ENCODE measurements at regions not wholly inside any gene's neighbourhood (a gene's known extent, or its start where the extent isn't known, plus 50 kb on each side); places are given as distances from the start of the nearest gene placed in this dataset.

DNA sequence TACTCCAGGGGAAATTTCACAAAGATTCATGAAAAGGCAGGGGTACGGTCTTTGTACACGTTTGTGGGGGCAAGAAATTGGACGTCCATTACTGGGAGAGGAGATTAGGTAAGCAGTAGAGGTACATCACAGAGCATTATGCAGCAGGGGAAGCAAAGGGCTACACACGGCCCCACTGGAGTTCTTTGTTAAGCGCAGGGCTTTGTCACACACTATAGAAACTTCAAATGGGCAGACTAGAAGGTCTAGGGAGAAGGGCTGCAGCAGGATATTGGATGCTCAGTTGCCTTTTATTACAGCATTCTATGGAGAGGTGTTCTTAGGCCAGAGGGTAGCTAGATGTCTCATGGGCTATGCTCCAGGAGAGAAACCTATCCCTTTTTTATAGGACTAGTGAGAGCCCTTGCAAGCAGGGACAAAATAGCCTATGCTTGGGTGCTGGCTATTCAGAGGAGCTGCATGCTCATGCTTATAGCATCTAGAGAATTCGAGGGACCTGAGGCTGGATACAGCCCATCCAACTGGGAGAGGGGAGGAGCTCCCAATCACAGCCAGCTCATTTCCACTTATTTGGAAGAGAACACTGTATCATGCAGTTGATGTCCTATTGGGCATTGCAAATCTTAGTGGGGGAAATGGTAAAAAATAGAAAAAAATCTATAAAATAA lies 506.4 kb upstream of the ADAMTS9 start:
- Histone ChIP-seq H3K9me2 (ENCODE audit: insufficient read depth) (0 out of 2 replicates have a peak, but pooled peaks cover 8% of the 10 kb centered on the region), H3F3A (replicated peaks; ENCODE audit: low read depth) (no peaks in the 10 kb centered on the region), H3K36me3 (ENCODE audit: insufficient read depth) (no peaks in the 10 kb centered on the region), H4K20me1 (replicated peaks; ENCODE audit: insufficient read depth) (no peaks in the 10 kb centered on the region), H2AFZ (peak overlapping the region; percentile 8; the same call in 1 of the 2 replicates), H3K4me3 (no peak overlapping the region), H3K27ac (ENCODE audit: low read depth) (no peak overlapping the region), H3K27me3 (ENCODE audit: insufficient read depth) (no peaks in the 10 kb centered on the region), H3K4me1 (ENCODE audit: insufficient read depth) (peaks cover 7% of the 10 kb centered on the region; the same call in 1 of the 2 replicates), H3K79me2 (replicated peaks; ENCODE audit: insufficient read depth) (no peaks in the 10 kb centered on the region), H3K4me2 (no peak overlapping the region)
- Mint-ChIP-seq H3K27me3 (ENCODE audit: insufficient read depth, low read depth, poor library complexity) (no peaks in the 10 kb centered on the region), H3K9me3 (no peaks in the 10 kb centered on the region), H3K4me3 (no peak overlapping the region), H3K36me3 (ENCODE audit: low read depth) (no peaks in the 10 kb centered on the region), H3K4me1 (peaks cover 21% of the 10 kb centered on the region), H3K27ac (no peak overlapping the region)
- no peak for TF ChIP-seq ZNF114 (CRISPR knock-in tag; IDR thresholded peaks at IDR 0.05)
- TF ChIP-seq EZH2phosphoT487 (IDR thresholded peaks at IDR 0.05; ENCODE audit: unreplicated experiment): no peak
- TF ChIP-seq REST (IDR thresholded peaks at IDR 0.05; ENCODE audit: unreplicated experiment): no peak
- TF ChIP-seq ZNF331 (CRISPR knock-in tag; IDR thresholded peaks at IDR 0.05; ENCODE audit: low read depth): no peak
- no peak for TF ChIP-seq STAT1 (IDR thresholded peaks at IDR 0.05; ENCODE audit: unreplicated experiment)
- DNase-seq (ENCODE audit: low spot score) (no peak), ATAC-seq (peak; percentile 75)

DNA sequence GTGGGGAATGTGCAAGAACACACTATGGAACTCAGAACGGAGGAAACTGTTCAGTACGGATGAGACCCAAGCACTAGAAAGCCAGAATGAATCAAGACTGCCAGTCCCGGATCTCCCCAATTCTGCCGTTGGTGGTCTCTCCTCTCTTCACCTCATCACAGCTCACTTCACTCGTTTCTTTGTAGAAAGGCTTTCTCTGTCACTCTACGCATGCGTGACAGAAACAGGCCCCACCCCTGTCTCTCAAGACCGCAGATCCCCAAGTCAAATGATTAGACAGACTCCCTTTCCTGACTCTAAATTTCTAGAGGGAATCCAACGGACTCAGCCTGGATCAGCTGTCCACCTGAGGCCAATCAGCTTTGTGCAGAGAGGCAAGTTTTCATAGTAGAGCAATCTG lies 505.7 kb upstream of the ADAMTS9 start:
- H3K27me3 Mint-ChIP-seq (ENCODE audit: insufficient read depth, low read depth, poor library complexity): no peaks in the 10 kb centered on the region
- Histone ChIP-seq H3K4me1 (ENCODE audit: insufficient read depth) (peaks cover 7% of the 10 kb centered on the region; the same call in 1 of the 2 replicates), H2AFZ (no peak overlapping the region; the same call in 1 of the 2 replicates), H3K4me2 (no peak overlapping the region), H3K9me2 (ENCODE audit: insufficient read depth) (0 out of 2 replicates have a peak, but pooled peaks cover 8% of the 10 kb centered on the region), H3K79me2 (replicated peaks; ENCODE audit: insufficient read depth) (no peaks in the 10 kb centered on the region), H3K4me3 (no peak overlapping the region), H4K20me1 (replicated peaks; ENCODE audit: insufficient read depth) (no peaks in the 10 kb centered on the region), H3K36me3 (ENCODE audit: insufficient read depth) (no peaks in the 10 kb centered on the region), H3K27me3 (ENCODE audit: insufficient read depth) (no peaks in the 10 kb centered on the region), H3F3A (replicated peaks; ENCODE audit: low read depth) (no peaks in the 10 kb centered on the region), H3K27ac (ENCODE audit: low read depth) (no peak overlapping the region)
- H3K9me3 Mint-ChIP-seq: no peaks in the 10 kb centered on the region
- DNase-seq (ENCODE audit: low spot score) (no peak), ATAC-seq (no peak)
- H3K4me3 Mint-ChIP-seq: no peak overlapping the region
- H3K4me1 Mint-ChIP-seq: peaks cover 21% of the 10 kb centered on the region
- no peaks in the 10 kb centered on the region for H3K36me3 Mint-ChIP-seq (ENCODE audit: low read depth)
- H3K27ac Mint-ChIP-seq: no peak overlapping the region
- TF ChIP-seq NANOG (IDR thresholded peaks at IDR 0.05; ENCODE audit: borderline replicate concordance) (no peak), EZH2 (IDR thresholded peaks at IDR 0.05; ENCODE audit: low read depth, unreplicated experiment) (no peak), ZNF114 (CRISPR knock-in tag; IDR thresholded peaks at IDR 0.05) (no peak), ZNF462 (CRISPR knock-in tag; IDR thresholded peaks at IDR 0.05) (no peak), STAT1 (IDR thresholded peaks at IDR 0.05; ENCODE audit: unreplicated experiment) (no peak), CREB1 (CRISPR knock-in tag; IDR thresholded peaks at IDR 0.05; ENCODE audit: low read depth) (no peak), CTCF (conservative IDR thresholded peaks at IDR 0.05; ENCODE audit: low read depth in 2 of 2) (no peak)
